ENCODE measurements at regions not wholly inside any gene's neighbourhood (a gene's known extent, or its start where the extent isn't known, plus 50 kb on each side); places are given as distances from the start of the nearest gene placed in this dataset.

- Histone ChIP-seq H3K4me2 (ENCODE audit: control insufficient read depth, extremely low read depth, insufficient read depth, low read depth, low read length) (no peak overlapping the region), H4K20me1 (ENCODE audit: control insufficient read depth, extremely low read depth, insufficient read depth, low read length) (no peaks in the 10 kb centered on the region), H3K27ac (ENCODE audit: control insufficient read depth, insufficient read depth, low read length) (no peak overlapping the region), H3K4me3 (ENCODE audit: control insufficient read depth in 2 of 3, extremely low read depth in 1 of 3, insufficient read depth in 2 of 3, low read depth in 1 of 3, low read length in 3 of 3) (no peak overlapping the region), H3K9me1 (ENCODE audit: control insufficient read depth, extremely low read depth, insufficient read depth, low read length) (no peaks in the 10 kb centered on the region), H3K79me2 (ENCODE audit: control insufficient read depth, insufficient read depth, low read length) (no peaks in the 10 kb centered on the region), H3K4me1 (ENCODE audit: control insufficient read depth, extremely low read depth, insufficient read depth, low read length) (peaks cover under 1% of the 10 kb centered on the region), H3K27me3 (ENCODE audit: control insufficient read depth, extremely low read depth, insufficient read depth, low read length) (no peaks in the 10 kb centered on the region), H3K9me3 (ENCODE audit: control insufficient read depth, low read depth, low read length) (no peaks in the 10 kb centered on the region), H3K9ac (ENCODE audit: control insufficient read depth, extremely low read depth, insufficient read depth, low read length) (no peak overlapping the region), H2AFZ (ENCODE audit: control insufficient read depth, low read length) (no peak overlapping the region), H3K36me3 (ENCODE audit: control insufficient read depth in 2 of 2, extremely low read depth in 1 of 2, insufficient read depth in 2 of 2, low read length in 2 of 2) (no peaks in the 10 kb centered on the region)
- DNase-seq (ENCODE audit: low read depth, low spot score): no peak
- dilution Hi-C loops (cut with MboI; ENCODE audit: extremely low pct_ligation_motif_present, low sequenced_read_pairs): no loop called here
- no peak for FAIRE-seq
- TF ChIP-seq CTCF (optimal IDR thresholded peaks at IDR 0.05 in 1 of 3, IDR thresholded peaks at IDR 0.05 in 1 of 3, conservative IDR thresholded peaks at IDR 0.05 in 1 of 3; ENCODE audit: extremely low read depth in 1 of 3, insufficient read depth in 2 of 3, low read length in 3 of 3) (no peak), EZH2 (IDR thresholded peaks at IDR 0.05; ENCODE audit: low read length) (no peak)
Measured at GRCh38 chr10:31751051-31751737, 177.4 kb downstream of the ARHGAP12 start.

DNA sequence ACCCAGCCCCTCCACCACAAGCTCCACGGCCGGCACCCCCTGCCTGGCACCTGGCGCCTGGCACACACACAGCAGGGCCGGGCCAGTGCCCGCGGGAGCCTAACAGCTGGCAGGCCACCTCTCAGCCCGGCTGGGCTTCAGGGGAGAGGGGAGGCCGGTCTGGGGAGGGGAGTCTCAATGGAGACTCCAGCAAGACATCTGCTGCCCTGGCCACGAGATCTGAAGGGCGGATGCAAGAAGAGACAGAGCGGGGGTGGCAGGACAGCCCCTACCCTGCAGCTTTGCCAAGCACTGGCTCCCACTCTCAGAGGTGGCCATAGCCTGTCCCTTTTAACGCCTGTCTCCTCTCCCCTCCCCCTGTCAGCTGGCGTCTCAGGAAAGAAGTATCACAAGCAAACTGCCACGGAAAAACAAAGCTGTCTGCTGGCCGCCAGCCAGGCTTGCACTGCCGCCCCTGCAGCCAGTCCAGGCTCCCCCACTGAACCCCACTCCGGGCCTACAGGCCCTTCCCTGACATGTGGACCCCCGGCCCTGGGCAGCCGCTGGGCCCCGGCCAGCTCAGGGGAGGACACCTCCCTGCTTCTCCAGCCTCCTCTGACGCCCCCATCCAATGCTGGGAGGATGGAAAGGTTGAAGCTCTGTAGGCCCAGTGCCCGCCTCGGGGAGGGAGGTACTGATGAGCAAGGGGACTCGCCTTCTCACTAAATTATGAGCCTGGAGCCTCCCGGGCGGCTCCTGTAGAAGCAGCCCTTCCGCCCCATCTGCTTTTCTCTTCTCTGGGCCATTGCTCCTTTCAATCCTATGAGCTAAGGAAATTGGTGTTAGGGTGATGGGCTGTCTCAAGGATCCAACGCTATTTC, 178.4 kb downstream of the ARHGAP12 start:
- FAIRE-seq (no peak), DNase-seq (ENCODE audit: low read depth, low spot score) (no peak)
- no peak overlapping the region for H3K4me2 ChIP-seq (ENCODE audit: control insufficient read depth, extremely low read depth, insufficient read depth, low read depth, low read length)
- no peaks in the 10 kb centered on the region for H3K36me3 ChIP-seq (ENCODE audit: control insufficient read depth in 2 of 2, extremely low read depth in 1 of 2, insufficient read depth in 2 of 2, low read length in 2 of 2)
- no peaks in the 10 kb centered on the region for H3K9me3 ChIP-seq (ENCODE audit: control insufficient read depth, low read depth, low read length)
- H2AFZ ChIP-seq (ENCODE audit: control insufficient read depth, low read length): no peak overlapping the region
- no peaks in the 10 kb centered on the region for H3K9me1 ChIP-seq (ENCODE audit: control insufficient read depth, extremely low read depth, insufficient read depth, low read length)
- H3K4me1 ChIP-seq (ENCODE audit: control insufficient read depth, extremely low read depth, insufficient read depth, low read length): peaks cover 8% of the 10 kb centered on the region
- TF ChIP-seq CTCF (optimal IDR thresholded peaks at IDR 0.05 in 1 of 3, IDR thresholded peaks at IDR 0.05 in 1 of 3, conservative IDR thresholded peaks at IDR 0.05 in 1 of 3; ENCODE audit: extremely low read depth in 1 of 3, insufficient read depth in 2 of 3, low read length in 3 of 3) (no peak), EZH2 (IDR thresholded peaks at IDR 0.05; ENCODE audit: low read length) (no peak)
- no peaks in the 10 kb centered on the region for H3K27me3 ChIP-seq (ENCODE audit: control insufficient read depth, extremely low read depth, insufficient read depth, low read length)
- dilution Hi-C loops (cut with MboI; ENCODE audit: extremely low pct_ligation_motif_present, low sequenced_read_pairs): no loop called here
- no peak overlapping the region for H3K4me3 ChIP-seq (ENCODE audit: control insufficient read depth in 2 of 3, extremely low read depth in 1 of 3, insufficient read depth in 2 of 3, low read depth in 1 of 3, low read length in 3 of 3)
- no peak overlapping the region for H3K27ac ChIP-seq (ENCODE audit: control insufficient read depth, insufficient read depth, low read length)
- H3K9ac ChIP-seq (ENCODE audit: control insufficient read depth, extremely low read depth, insufficient read depth, low read length): no peak overlapping the region
- H4K20me1 ChIP-seq (ENCODE audit: control insufficient read depth, extremely low read depth, insufficient read depth, low read length): no peaks in the 10 kb centered on the region
- no peaks in the 10 kb centered on the region for H3K79me2 ChIP-seq (ENCODE audit: control insufficient read depth, insufficient read depth, low read length)
